Activated gamma-delta T cell treated with Interleukin-2 at 50 U/mL for 16 hours (primary cell): ENCODE measurements at regions not wholly inside any gene's neighbourhood (a gene's known extent, or its start where the extent isn't known, plus 50 kb on each side); places are given as distances from the start of the nearest gene placed in this dataset.
"Not testable (repeated sequence)": the region's sequence is repeated elsewhere in the genome, so short reads cannot be mapped to it uniquely, and the experiment has no call there.

ENCODE experiments used
- DNase-seq: peaks from one replicate; pipeline ENCODE4 v3.0.0-alpha.2; 2020

DNA sequence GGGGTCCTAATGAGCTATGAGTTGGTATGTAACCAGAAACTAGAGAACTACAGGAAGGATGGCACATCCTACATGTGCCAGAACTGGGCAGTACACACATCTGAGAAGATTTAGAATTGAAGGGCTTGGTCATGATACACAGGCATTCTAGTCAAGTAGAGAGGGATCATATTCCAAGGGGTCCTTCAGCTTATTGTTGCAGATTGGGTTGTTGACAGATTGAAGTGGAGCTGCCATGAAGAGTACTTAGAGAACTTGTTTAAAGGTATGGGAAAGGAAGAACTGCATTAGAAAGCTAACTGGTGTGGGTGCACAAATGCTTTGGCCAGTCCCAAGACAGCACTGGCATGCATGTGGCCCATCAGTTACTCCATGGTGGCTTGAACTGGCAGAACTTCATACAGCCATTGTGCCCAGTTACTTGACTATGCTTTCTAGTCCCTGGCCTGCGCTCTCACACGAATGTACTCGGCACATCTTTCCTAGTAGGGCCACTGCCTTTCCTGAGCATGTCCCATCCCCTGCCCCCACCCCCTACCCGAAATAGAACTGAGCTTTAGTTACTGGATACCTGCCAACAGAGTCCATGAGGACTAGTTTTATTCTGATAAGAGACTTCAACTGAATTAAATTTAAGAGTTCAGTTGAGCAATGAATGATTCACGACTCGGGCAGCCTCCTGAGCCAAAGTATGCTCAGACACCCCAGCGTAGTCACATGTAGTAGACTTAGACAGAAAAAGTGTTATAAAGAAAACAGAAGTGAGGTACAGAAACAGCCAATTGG, 64.0 kb downstream of the CCNG2 start:
- DNase-seq: no peak

DNA sequence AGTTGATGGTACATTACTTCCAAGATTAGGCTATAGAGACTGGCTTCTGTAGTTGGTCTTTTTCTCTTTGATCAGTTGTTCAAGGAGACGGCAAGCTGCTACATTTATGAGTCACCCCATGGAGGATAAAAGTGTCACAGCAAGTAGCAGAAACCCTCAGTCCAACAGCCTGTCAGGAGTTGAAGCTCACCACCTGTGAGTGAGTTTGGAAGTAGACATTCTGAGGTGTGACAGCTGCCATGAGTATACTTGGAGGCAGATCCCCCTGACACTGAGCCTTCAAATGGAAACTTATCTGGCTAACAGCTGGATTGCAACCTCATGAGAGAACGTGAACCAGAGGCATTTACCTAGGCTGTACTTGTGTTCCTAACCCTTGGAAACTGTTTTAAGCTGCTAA, 68.0 kb downstream of the CCNG2 start:
- no peak for DNase-seq

GRCh38 chr4:77226939-77227705, 70.1 kb downstream of the CCNG2 start:
- DNase-seq: no peak

- no peak for DNase-seq
Observed at GRCh38 chr4:77229433-77229832, 72.4 kb downstream of the CCNG2 start.

- DNase-seq: no peak
Observed at GRCh38 chr4:77232653-77233052, 75.6 kb downstream of the CCNG2 start.

- DNase-seq: no peak
Observed at GRCh38 chr4:77235289-77235854, 78.4 kb downstream of the CCNG2 start.

DNA sequence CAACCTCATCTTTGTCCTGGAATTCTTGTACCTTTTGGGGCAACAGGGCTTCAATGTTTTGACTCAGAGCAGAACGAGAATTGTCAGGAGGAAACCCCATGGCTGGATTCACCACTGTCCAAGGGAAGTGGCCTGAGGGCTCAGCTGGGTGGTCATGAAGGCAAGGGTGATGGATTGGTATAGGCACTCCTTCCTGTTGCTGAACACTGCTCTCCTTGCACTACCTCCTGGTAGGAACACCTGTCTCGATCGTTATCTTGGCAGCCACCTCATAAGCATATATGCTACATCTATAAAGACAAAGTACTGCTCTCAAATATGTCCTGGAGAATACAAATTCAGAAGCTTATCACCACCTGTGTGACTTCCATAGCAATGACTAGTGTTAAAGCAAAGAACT, 79.8 kb downstream of the CCNG2 start:
- no peak for DNase-seq

- DNase-seq: peak; percentile 42
Observed at GRCh38 chr4:77240469-77241066, 83.6 kb downstream of the CCNG2 start.

DNA sequence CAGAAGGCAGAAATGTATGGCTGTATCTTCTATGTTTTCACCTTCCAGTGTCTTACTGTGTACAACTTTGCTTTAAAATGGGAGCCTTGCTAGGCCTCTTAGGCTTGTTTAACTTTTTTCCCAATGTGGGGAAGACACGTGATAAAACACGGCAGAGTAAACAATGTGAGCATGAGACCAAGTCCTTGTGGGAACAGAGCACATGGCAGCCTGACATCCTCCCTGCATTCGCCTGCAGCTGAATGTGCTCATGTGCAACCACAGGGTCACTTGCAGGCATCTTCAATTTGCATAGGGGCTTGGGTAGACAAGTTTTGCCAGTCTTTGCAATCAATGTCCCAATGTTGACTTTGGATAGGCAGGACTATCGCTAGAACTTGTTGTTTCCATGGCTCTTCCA, 91.8 kb downstream of the CCNG2 start:
- no peak for DNase-seq

DNA sequence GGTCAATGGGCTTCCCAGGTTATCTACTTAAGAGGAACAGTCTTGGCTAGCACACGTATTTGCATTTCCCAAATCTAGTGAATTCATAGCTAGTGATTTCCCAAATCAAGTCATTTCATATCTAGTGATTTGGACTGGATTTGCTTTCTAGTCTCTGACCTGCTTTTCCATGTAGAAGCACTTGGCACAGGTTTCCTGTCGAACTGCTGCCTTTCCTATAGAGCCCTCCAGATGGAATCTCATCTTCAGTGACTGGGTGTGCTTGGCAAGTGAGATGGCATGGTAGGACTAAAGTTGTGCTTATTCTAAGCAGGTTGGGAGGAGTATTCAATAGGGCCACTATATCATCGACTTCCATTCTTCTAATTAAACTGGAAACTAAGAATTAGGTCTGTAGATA, 94.7 kb downstream of the CCNG2 start:
- DNase-seq: no peak

GRCh38 chr4:77263247-77263646, 106.2 kb downstream of the CCNG2 start:
- no peak for DNase-seq

DNA sequence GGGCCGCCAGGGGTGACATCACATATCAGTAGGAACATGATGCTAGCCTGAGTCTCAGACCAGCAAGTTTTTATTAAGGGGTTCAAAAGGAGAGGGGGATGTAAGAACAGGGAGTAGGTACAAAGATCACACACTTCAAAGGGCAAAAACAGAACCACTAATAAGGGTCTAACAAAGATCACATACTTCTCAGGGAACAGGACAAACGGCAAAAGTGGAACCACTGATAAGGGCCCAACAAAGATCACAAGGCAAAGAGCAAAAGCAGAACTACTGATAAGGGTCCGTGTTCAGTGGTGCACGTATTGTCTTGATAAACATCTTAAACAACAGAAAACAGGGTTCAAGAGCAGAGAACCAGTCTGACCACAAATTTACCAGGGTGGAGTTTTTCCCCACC, 107.0 kb downstream of the CCNG2 start:
- DNase-seq: not testable (repeated sequence)

DNA sequence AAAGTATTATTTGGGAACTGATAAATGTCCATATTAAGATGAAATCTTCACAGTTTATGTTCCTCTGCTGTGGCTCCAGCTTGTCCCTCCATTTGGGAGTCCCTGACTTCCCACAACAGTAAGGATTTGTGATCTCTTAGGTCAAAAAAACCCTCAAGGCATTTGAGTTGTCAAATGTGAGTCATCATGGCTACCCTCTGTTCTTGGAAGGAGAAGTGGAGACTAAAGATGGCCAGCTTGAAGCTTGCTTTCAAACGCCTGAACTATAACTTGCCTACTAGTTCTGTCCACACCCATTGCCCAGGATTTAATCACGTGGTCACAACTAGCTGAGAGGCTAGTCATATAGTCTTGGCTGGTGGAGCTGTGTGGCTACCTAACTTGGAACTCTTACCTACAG, 107.8 kb downstream of the CCNG2 start:
- DNase-seq: no peak

DNA sequence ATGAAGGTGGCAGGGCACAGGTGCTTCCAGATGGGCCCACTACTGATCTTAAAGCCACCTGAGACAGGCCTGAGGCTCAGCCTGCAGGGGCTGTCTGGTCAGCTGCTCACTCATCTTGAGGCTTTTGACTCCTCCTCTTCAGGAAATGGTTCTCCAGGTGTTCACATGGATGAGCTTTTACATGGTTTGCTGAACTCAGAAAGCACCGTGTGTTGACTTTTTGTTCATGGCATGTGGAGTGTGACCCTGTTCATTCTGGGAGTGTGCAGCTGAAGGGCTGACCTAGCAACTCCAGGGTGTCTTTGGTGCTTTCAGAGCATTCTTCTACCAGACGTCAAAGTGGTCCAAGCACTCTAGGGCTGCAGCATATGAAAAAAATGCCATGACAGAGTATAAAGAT, 111.1 kb downstream of the CCNG2 start:
- no peak for DNase-seq

GRCh38 chr4:77269505-77269904, 112.5 kb downstream of the CCNG2 start:
- no peak for DNase-seq

DNA sequence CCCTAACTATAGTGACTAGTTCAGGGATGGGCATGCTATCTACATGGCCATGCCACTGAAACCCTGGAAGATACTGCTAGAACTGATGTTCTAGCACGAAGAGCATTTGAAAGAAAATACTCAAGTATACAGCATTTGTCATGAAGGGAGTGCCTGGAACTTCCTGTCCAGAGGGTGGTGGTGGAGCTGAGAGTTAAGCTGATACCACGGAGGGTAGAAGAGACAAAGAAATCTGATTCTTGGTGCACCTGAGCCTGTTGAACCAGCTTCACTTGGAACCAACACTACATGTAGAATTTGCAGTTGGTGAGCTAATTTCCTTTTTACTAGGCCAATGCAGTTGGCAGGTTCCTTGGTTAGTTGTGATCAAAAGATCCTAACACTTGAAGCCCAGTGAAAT, 116.4 kb downstream of the CCNG2 start:
- DNase-seq: no peak

DNA sequence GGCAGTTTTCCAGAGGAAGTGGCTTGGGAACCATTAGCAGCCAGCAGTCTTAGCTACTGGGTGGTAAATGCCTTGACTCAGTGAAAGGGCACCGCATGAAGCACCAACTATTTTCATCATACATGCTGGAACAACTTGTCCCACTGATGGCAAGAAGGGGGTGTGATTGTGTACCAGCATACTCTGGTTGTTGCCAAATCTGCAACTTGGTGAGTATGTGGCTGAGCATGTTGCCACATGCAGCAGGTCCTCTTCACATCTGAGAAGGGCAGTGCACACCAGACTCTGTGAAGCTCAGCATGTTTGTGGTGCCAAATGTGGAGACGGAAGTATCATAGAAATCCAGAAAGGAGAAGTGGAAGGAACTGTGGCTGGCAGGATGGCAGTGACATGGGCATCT, 122.1 kb downstream of the CCNG2 start:
- DNase-seq: not testable (repeated sequence)

DNA sequence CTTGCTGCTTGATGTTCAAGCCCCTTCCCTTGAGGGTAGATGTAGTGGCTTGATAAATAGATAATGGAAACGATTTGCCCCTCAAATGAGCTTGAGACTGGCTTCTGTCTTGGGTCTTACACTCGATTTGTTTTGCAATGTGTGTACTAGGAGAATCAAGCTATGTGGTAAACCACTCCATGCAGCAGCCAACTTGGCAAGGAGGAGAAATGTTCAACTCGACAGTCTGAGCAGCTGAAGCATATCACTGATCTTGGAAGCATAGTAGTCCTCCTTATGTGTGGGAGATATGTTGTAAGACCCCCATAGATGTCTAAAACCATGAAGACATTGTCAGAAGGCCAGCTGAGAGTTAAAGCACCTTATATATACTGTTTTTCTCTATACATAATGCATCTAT, 125.3 kb downstream of the CCNG2 start:
- DNase-seq: no peak

- no peak for DNase-seq
Observed at GRCh38 chr4:77284036-77284435, 127.0 kb downstream of the CCNG2 start.

DNA sequence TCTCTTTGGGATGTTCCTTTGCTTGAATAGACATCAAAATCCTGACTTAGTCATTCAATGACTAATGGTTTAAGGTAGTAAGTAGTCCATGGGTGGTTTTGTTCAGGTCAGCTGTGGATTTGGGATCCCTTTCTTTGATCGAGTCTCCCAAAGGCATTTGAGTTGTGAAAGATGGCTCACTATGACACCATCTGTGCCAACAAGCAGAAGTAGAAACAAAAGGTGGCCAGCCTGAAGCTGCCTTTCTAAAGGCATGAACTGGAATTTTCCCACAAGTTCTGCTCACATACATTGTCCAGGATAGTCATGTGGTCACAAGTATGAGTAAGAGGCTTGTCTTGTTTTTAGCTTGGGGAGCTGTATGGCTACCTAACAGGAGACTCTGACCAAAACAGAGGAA, 129.9 kb downstream of the CCNG2 start:
- DNase-seq: no peak

- DNase-seq: no peak
Observed at GRCh38 chr4:77293426-77293825, 136.4 kb downstream of the CCNG2 start.

GRCh38 chr4:77300996-77301395, 144.0 kb downstream of the CCNG2 start:
- not testable (repeated sequence) for DNase-seq

GRCh38 chr4:77305766-77306165, 148.8 kb downstream of the CCNG2 start:
- no peak for DNase-seq

GRCh38 chr4:77306496-77306895, 149.5 kb downstream of the CCNG2 start:
- DNase-seq: no peak
